Activated CD4-positive, alpha-beta T cell treated with anti-CD3 and anti-CD28 coated beads for 24 hours (primary cell): ENCODE measurements at regions not wholly inside any gene's neighbourhood (a gene's known extent, or its start where the extent isn't known, plus 50 kb on each side); places are given as distances from the start of the nearest gene placed in this dataset.

ENCODE experiments used
- DNase-seq, 2 donors: peaks; one replicate each; pipeline ENCODE4 v3.0.0-alpha.2; 2020; ENCODE audit warnings: low read depth in 2 of 2

DNA sequence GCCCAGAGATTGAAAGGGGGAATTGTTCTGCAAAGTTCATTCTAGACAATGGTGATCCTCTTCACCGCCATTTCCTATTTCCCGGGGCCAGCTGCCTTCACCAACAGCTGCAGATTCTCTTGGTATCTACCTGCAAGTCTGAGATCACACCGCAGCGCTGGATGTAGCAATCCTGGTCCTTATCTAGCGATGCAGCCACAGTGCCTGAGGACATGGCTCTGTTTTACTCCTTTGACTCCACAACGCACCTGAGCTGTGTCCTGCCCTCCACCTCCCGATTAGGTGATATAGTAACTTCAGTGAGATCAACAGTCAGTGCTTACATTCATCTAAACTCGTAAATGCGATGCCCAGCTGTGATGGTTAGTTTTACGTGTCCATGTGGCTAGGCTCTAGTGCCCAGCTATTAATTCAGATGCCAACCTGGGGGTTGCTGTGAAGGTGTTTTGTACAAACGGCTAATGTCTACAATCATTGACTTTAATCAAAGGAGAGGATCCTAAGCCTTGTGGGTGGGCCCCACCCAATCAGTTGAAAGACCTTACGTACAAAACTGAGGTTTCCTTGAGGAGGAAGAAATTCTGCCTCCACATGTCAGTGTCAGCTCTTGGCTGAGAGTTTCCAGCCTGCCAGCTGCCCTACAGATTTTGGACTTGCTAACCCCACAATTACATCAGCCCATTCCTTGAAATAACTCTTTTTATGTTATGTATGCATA, 189.8 kb downstream of the SH3BP4 start:
- DNase-seq = no peak

DNA sequence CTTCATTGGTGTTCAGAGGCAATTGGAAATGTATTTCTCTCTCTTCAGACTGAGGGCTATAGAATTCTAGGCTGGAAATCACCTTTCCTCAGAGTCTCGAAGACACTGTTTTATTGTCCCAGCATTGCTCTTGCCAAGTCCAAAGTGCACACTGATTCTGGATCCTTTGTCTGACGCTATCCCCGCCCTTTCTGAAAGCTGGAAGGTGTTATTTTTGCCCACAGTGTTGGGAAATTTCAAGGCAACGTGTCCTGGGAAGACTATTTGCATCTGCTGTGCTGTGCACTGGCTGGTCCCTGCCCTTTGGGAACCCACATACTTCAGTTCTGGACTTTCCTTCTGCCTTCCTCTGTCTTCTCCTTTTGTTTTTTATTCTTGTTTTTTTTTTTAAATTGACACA, 190.8 kb downstream of the SH3BP4 start:
- DNase-seq = no peak

DNA sequence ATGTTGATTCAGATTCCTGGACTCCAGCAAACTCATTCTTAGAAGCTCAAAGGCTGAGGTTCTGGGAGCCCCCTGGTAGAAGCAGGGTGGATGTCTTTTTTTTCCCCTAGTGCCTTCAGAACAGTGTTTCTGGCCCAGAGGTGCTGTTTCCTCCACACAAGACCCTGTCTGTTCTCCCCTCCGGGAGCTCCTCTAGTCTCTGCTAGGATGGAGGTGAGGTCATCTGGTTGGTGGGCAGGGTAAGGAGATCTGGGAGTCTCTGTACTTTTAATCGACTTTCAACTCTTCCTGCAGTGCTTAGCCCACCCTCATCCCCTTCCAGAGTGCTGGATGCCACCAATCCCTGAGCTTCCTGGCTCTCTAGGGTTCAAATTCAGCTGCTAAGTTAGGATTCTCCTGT, 192.0 kb downstream of the SH3BP4 start:
- no peak for DNase-seq

DNA sequence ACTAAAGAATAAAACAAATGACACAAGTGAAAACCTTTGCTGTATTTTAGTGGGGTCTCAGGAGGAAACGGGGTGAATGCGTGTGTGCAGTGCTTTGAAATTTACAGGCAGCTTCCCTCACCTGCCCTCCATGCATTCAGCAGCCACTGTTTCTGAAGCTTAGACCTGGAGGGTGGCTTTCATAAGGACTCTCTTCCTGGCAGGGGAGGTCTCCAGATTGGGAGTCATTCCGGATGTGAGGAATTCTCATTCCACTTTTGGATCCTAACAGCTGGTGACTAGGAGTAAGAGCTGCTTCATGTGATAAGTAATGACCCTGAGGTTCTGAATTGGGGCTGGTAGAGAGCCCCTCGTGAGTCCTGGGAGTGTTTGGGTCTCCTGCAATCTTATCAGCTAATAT, 192.5 kb downstream of the SH3BP4 start:
- DNase-seq = no peak

GRCh38 chr2:235146206-235146605, 194.4 kb downstream of the SH3BP4 start:
- no peak for DNase-seq

GRCh38 chr2:235146871-235147565, 195.2 kb downstream of the SH3BP4 start:
- no peak for DNase-seq

DNA sequence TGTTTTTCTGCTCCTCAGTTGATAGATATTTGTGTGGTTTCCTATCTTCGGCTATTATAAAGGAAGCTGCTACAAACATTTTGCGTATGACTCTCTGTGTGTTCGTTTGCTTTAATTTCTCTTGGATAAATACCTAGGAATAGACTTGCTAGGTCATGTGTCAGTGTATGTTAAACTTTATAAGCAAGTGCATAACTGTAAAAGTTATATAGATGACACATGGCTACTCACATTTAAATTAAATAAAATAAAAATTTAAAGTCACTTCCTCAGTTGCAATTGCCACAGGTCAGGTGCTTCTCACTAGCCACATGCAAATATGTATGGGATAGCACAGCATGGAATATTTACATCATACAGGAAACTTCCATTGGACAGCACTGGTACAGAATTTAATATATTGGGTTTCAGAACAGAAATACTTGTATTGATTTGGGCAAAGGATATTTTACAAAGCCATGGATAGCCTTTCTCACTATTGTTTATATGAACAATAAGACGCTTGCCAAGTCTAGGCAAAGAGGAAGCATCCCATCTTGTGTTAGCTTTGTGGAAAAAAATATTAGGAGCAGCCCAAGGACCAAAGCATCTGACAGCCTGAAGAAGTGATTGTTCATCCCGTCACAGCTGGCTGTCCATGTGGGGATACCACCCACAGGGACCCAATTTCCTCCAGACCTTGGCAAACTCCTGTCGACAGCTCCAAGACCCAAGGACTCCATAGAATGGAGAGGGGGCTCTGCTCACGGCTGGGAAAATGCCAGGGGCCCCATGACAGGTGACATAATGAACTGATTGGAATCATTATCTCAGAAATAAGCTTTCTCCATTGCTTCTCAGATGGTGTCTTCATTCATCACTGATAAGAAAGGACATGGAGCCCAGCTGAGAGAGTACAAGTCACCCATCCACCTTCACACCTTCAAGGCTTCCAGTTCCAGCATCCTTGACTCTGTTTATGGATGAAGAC, 196.7 kb downstream of the SH3BP4 start:
- DNase-seq = no peak

DNA sequence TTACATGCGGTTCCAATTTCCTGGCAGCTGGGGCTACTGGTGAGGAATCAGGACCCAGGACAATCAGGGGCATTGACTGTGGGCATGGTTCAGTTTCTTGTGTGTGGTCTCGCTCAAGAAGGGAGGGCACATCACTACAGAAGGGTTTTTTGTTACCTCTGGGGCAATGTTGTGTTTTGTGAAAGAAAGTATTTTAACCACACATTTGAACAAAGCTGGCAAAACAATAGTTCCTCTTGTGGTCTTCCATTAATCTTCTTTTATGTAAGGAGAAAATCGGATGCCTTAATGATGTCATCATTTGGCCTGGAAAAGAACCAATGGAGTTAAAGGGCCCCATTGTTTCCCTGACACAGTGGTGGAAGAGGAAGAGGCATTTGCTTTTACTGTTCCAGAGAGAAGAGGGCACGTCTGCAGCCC, 197.4 kb downstream of the SH3BP4 start:
- DNase-seq = no peak

- DNase-seq = no peak
Measured at GRCh38 chr2:235149736-235150135, 197.9 kb downstream of the SH3BP4 start.

- no peak for DNase-seq
Measured at GRCh38 chr2:235151152-235151551, 199.3 kb downstream of the SH3BP4 start.

GRCh38 chr2:235155163-235155562, 203.3 kb downstream of the SH3BP4 start:
- no peak for DNase-seq

GRCh38 chr2:235156055-235156454, 204.2 kb downstream of the SH3BP4 start:
- DNase-seq = no peak

DNA sequence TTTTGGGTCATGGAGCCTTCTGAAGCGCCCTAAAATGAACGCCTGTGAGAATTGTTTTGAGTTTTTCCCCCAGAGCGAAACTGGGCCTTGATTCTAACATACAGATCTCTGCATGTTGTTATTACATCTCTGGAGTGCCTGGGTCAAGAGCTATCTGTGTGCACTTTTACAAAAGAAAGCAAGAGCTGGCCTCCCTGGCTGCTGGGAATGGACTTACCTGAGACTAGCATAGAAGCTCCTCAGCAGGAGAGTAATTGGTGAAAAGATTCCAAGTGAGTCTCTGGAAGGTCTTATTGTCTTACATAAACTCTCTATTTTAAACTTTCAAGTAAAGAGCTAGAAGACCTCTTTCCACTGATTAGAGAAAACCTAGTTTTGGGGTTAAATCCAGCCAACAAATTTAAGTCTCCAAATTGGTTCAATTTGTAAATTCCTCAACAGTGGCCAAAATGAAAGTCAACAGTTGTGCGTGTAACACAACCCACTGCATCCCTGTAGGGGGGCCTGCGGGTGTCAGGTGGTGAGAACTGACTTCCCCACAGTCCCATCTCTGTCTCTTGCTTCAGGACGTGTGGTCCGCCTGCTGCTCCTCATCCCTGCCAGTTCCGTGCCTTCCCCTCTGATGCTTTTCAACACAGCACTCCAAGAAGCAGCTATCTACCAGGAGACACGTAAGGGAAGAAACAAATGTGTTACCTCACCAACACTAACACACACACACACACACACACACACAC, 206.1 kb downstream of the SH3BP4 start:
- no peak for DNase-seq

DNA sequence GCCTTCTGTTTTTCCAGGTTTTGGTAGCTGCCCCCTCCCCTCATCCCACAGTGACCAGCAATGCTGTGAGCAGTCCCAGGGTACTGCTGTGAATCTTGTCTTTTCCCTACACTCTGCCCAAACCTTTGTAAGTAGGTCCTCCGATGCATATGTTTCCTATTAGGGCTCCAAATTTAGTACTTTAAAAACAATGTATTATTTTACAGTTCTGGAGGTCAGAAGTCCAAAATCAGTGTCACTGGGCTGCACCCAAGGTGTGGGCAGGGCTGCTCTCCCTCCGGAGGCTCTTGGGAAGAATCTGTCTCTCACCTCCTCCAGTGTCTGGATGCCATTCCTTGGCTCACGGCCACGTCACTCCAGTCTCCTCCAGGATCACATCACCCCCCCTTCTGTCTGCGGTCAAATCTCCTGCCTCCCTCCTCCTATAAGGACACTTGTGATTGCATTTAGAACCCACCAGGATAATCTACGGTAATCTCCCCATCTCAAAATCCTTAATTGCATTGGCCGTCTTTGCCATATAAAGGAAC, 208.5 kb downstream of the SH3BP4 start:
- no peak for DNase-seq

DNA sequence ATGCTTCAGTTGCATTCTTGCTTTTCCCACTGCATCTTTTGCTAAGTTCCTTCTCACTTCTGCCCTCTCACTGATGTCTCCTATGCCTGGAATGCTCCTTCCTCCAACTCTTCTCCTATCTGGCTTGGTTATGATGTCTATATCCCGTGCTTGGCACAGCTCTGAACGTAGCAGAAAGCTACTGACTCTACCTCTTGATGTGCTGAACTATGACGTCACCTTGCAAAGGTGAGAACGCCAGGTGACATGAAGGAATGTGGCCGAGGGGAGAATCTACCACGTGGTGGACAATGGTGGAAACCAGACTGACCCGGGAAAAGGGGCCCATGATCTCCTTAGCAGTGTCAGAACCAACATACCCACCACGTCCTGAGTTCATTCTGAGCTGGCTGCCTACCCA, 209.7 kb downstream of the SH3BP4 start:
- DNase-seq = no peak

- no peak for DNase-seq
Measured at GRCh38 chr2:235162082-235162836, 210.4 kb downstream of the SH3BP4 start.

- no peak for DNase-seq
Measured at GRCh38 chr2:235162837-235163197, 211.0 kb downstream of the SH3BP4 start.

GRCh38 chr2:235165136-235165535, 213.3 kb downstream of the SH3BP4 start:
- no peak for DNase-seq

- DNase-seq = no peak
Measured at GRCh38 chr2:235165631-235166030, 213.8 kb downstream of the SH3BP4 start.

DNA sequence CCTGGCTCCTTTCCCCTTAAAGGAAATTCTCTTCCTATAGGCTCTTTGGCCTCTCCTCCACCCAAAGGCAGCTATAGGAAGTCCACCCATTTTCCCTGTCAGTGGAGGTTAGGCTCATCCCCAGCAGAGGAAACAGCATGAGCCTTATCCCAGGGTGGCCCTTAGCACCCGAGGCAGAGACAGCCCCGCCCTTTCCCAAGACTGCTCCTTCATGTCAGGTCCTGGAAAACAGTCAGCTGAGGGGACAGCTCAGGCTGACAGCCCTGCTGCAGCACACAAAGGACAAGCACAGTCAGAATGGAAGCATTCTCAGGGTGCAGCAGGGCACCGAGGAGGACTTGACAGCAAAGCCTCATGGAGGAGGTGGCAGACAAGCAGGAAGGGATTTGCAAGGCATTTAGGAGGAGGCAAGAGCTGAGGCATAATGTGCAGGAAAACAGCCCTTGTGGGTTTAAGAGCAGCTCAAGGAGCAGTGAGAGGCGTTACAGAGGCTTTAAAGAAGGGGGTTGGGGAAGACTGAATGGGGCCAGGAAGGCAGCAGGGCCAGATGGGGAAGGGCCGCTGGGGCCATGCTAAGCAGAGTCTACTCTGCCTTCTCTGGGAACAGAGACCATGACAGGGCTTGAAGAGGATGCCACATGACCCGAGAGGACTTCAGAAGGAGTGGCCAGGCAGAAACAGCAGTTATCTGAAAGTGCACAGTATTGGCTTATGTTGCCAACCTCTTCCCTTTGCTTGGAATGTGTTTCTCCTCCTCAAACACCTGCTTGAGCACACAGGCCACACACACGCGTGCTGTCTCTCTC, 216.6 kb downstream of the SH3BP4 start:
- DNase-seq = no peak
